Smooth muscle cell (in vitro differentiated cells): ENCODE measurements at regions not wholly inside any gene's neighbourhood (a gene's known extent, or its start where the extent isn't known, plus 50 kb on each side); places are given as distances from the start of the nearest gene placed in this dataset.

Source experiments
- DNase-seq: peaks from one replicate; lab custom pipeline; 2025; ENCODE audit not compliant: unreplicated experiment; lab: John Stamatoyannopoulos, UW
- H2AFZ ChIP-seq: fragments of 200-600 bp; sonication (generic); 2 replicates; pipeline ENCODE4 v1.6.0; 2016; ENCODE audit warnings: antibody characterized with exemption, low read depth, mild to moderate bottlenecking
- H3F3A ChIP-seq: fragments of 200-600 bp; sonication (generic); 2 replicates; pipeline ENCODE4 v1.6.0; 2017; ENCODE audit warnings: antibody characterized with exemption, low read depth
- H3K27ac ChIP-seq: fragments of 200-600 bp; sonication (generic); 2 replicates; pipeline ENCODE4 v1.5.1; 2016; ENCODE audit warnings: low read depth, mild to moderate bottlenecking
- H3K27me3 ChIP-seq: fragments of 200-600 bp; sonication (generic); 2 replicates; pipeline ENCODE4 v1.6.1; 2016; ENCODE audit warnings: low read depth, mild to moderate bottlenecking
- H3K36me3 ChIP-seq: fragments of 200-600 bp; sonication (generic); 2 replicates; pipeline ENCODE4 v1.5.1; 2016; ENCODE audit warnings: low read depth
- H3K4me1 ChIP-seq: fragments of 200-600 bp; sonication (generic); 2 replicates; pipeline ENCODE4 v1.5.1; 2016; ENCODE audit warnings: low read depth
- H3K4me2 ChIP-seq: fragments of 200-600 bp; sonication (generic); 2 replicates; pipeline ENCODE4 v1.6.0; 2016; ENCODE audit warnings: mild to moderate bottlenecking
- H3K4me3 ChIP-seq: fragments of 200-600 bp; sonication (generic); 2 replicates; pipeline ENCODE4 v1.5.1; 2016; ENCODE audit warnings: mild to moderate bottlenecking
- H3K79me2 ChIP-seq: fragments of 200-600 bp; sonication (generic); 2 replicates; pipeline ENCODE4 v1.6.0; 2016; ENCODE audit warnings: low read depth, mild to moderate bottlenecking
- H3K9ac ChIP-seq: fragments of 200-600 bp; sonication (generic); 2 replicates; pipeline ENCODE4 v1.6.0; 2016; ENCODE audit warnings: low read depth
- H3K9me3 ChIP-seq: fragments of 200-600 bp; sonication (generic); replicated peaks from 2 replicates; pipeline ENCODE4 v1.5.1; 2016; ENCODE audit warnings: low read depth
- H4K20me1 ChIP-seq: fragments of 200-600 bp; sonication (generic); 2 replicates; pipeline ENCODE4 v1.6.0; 2016; ENCODE audit warnings: low read depth
- WGBS: methylation state at CpG from one replicate; pipeline ENCODE4 v1.1.7; 2016; ENCODE audit warnings: low lambda C conversion rate; 5-methylcytosine and 5-hydroxymethylcytosine counted together
- TF ChIP-seq, protein P1 (sequence below): fragments of 200-600 bp; sonication (generic); IDR thresholded peaks from 2 replicates; pipeline ENCODE4 v1.5.1; 2017; ENCODE audit warnings: borderline replicate concordance, mild to moderate bottlenecking, antibody characterized with exemption; ENCODE audit not compliant: insufficient read depth, poor library complexity, severe bottlenecking

DNA sequence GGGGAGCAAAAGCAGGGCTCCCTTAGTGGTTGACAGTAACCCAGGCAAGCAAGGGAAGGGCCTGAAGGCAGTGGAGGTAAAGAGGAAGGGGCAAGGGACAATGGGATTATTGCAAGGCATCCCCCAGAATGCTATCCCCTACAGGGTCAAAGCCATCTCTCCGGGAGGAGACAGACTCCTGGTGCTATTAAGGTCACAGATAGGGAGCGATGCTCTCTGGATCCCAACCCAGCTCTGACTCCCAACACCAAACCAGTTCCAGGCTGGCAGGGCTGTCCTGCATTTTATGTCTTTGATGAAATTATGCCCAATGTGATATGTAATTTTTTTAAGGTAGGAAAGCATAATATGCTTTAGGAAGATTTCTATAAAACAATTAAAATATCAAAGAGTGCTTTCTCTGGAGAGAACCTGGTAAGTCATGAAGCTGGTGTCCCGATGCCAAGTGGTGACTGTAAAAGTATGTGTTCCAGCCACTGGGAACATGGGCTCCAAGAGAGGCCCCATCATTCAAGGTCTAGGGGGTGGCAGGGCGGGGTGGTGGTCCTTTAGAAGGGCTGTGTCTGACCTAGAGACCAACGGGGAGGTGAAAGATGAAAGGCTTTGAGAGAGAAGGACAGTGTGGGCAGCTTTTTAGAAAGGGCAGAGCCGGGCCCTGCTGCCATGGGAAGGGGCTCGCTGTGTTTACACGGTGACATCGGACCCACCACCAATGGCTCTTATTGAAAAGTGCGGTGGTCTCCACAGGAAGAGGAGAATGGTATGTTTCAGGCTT lies 276.5 kb downstream of the CDC5L start:
- H3K9me3 ChIP-seq, result no peaks in the 10 kb centered on the region
- peak overlapping the region; percentile 47 for H3K4me2 ChIP-seq
- no peak for DNase-seq
- TF ChIP-seq, protein P1, sequence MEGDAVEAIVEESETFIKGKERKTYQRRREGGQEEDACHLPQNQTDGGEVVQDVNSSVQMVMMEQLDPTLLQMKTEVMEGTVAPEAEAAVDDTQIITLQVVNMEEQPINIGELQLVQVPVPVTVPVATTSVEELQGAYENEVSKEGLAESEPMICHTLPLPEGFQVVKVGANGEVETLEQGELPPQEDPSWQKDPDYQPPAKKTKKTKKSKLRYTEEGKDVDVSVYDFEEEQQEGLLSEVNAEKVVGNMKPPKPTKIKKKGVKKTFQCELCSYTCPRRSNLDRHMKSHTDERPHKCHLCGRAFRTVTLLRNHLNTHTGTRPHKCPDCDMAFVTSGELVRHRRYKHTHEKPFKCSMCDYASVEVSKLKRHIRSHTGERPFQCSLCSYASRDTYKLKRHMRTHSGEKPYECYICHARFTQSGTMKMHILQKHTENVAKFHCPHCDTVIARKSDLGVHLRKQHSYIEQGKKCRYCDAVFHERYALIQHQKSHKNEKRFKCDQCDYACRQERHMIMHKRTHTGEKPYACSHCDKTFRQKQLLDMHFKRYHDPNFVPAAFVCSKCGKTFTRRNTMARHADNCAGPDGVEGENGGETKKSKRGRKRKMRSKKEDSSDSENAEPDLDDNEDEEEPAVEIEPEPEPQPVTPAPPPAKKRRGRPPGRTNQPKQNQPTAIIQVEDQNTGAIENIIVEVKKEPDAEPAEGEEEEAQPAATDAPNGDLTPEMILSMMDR, result no peak
- no peak overlapping the region for H2AFZ ChIP-seq
- peaks cover 56% of the 10 kb centered on the region for H3F3A ChIP-seq
- H3K27ac ChIP-seq, result peak overlapping the region; percentile 86
- H3K36me3 ChIP-seq, result no peaks in the 10 kb centered on the region
- H3K79me2 ChIP-seq, result no peaks in the 10 kb centered on the region
- peaks cover 65% of the 10 kb centered on the region for H3K4me1 ChIP-seq
- WGBS, result 80% methylated on average over 10 of the region's 10 CpGs
- no peaks in the 10 kb centered on the region for H4K20me1 ChIP-seq
- H3K9ac ChIP-seq, result peak overlapping the region; percentile 51
- no peaks in the 10 kb centered on the region for H3K27me3 ChIP-seq
- H3K4me3 ChIP-seq, result no peak overlapping the region

DNA sequence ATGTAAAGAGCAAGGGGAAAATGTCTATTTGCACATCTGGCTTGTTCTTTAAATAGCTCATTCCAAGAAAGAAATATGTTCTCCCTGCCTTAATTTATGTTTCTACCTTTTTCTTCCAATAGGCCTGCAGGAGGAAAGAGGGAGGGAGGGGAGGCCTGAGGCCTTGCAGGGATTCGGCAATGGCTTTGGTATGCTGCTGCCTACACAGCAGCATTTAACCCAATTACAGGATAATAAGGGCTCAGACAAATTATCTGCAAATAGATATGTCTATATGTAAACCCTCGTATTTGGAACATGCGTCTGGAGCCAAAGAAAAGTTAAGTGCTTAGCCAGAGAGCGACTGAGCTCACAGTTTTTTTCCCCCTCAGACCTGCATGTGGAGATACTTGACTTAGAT lies 277.2 kb downstream of the CDC5L start:
- TF ChIP-seq, protein P1, result no peak
- peak overlapping the region; percentile 86 for H3K27ac ChIP-seq
- no peak for DNase-seq
- peaks cover 65% of the 10 kb centered on the region for H3K4me1 ChIP-seq
- no peak overlapping the region for H3K4me3 ChIP-seq
- no peak overlapping the region for H2AFZ ChIP-seq
- H3F3A ChIP-seq, result peaks cover 56% of the 10 kb centered on the region
- WGBS, result under 1% methylated on average over 4 of the region's 4 CpGs
- no peaks in the 10 kb centered on the region for H3K79me2 ChIP-seq
- no peaks in the 10 kb centered on the region for H4K20me1 ChIP-seq
- peak overlapping the region; percentile 47 for H3K4me2 ChIP-seq
- H3K36me3 ChIP-seq, result no peaks in the 10 kb centered on the region
- H3K9ac ChIP-seq, result peak overlapping the region; percentile 60
- no peaks in the 10 kb centered on the region for H3K9me3 ChIP-seq
- H3K27me3 ChIP-seq, result no peaks in the 10 kb centered on the region

DNA sequence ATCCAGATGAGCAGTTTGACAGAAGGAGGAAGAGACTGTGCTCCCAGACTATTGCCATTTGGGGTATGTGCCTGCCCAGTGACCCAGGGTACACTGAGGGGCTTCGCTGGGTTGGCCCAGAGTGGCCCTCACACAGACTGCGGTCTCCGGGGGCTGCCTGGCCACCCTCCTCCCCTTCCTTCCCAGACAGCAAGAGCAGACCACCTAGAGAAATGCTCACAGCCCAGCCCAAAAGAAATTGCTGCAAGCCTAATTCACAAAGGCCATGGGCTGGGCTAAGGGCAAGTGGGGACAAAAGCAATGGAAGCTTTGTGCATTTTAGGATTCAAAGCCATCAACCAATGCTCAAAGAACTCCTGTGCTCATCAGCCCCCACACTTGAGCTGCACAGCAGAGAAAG lies 277.6 kb downstream of the CDC5L start:
- no peak for DNase-seq
- Histone ChIP-seq H3K4me2 (peak overlapping the region; percentile 47), H4K20me1 (no peaks in the 10 kb centered on the region), H3K36me3 (no peaks in the 10 kb centered on the region), H3F3A (peaks cover 55% of the 10 kb centered on the region), H2AFZ (no peak overlapping the region), H3K27ac (peak overlapping the region; percentile 86), H3K4me3 (no peak overlapping the region), H3K9ac (peak overlapping the region; percentile 60), H3K4me1 (peaks cover 65% of the 10 kb centered on the region), H3K9me3 (no peaks in the 10 kb centered on the region), H3K79me2 (no peaks in the 10 kb centered on the region), H3K27me3 (no peaks in the 10 kb centered on the region)
- TF ChIP-seq, protein P1, result no peak
- WGBS, result 86% methylated on average over 3 of the region's 3 CpGs

- Histone ChIP-seq H3K27ac (peak overlapping the region; percentile 86), H3K79me2 (no peaks in the 10 kb centered on the region), H3F3A (peaks cover 50% of the 10 kb centered on the region), H3K4me3 (no peak overlapping the region), H3K27me3 (no peaks in the 10 kb centered on the region), H3K4me2 (peak overlapping the region; percentile 47), H4K20me1 (no peaks in the 10 kb centered on the region), H3K4me1 (peaks cover 65% of the 10 kb centered on the region), H3K9me3 (no peaks in the 10 kb centered on the region), H2AFZ (no peak overlapping the region), H3K9ac (peak overlapping the region; percentile 60), H3K36me3 (no peaks in the 10 kb centered on the region)
- DNase-seq, result no peak
- 72% methylated on average over 9 of the region's 9 CpGs for WGBS
- TF ChIP-seq, protein P1, result no peak
Measured at GRCh38 chr6:44665683-44666082, 278.2 kb downstream of the CDC5L start.
